Kidney (tissue), 13 donors: ENCODE measurements at regions not wholly inside any gene's neighbourhood (a gene's known extent, or its start where the extent isn't known, plus 50 kb on each side); places are given as distances from the start of the nearest gene placed in this dataset.

Experiments
- DNase-seq, 5 donors: peaks; one replicate each; pipeline ENCODE4 v3.0.0-alpha.2; 2013 to 2020
- FAIRE-seq: peaks from 2 replicates; lab custom pipeline; 2012; peaks lifted over from hg19 to GRCh38; lab: Jason Lieb, UNC
- H3K27ac ChIP-seq, 2 donors: one replicate each; pipeline ENCODE4 v1.7.0; 2013; ENCODE audit warnings: low read depth in 2 of 2, low read length in 2 of 2, inconsistent platforms in 1 of 2
- H3K27me3 ChIP-seq: one replicate; pipeline ENCODE4 v1.7.1; 2013; ENCODE audit warnings: low read length, inconsistent platforms; ENCODE audit not compliant: control insufficient read depth, insufficient read depth
- H3K36me3 ChIP-seq, 3 donors: one replicate each; pipeline versions ENCODE4 v1.7.0 to v1.7.1; 2013; ENCODE audit warnings: low read length in 3 of 3, control low read depth in 1 of 3, inconsistent platforms in 1 of 3; ENCODE audit not compliant: insufficient read depth in 3 of 3, control insufficient read depth in 2 of 3
- H3K4me1 ChIP-seq, 3 donors: one replicate each; pipeline versions ENCODE4 v1.7.0 to v1.7.1; 2013; ENCODE audit warnings: low read length in 3 of 3, inconsistent platforms in 1 of 3, low read depth in 1 of 3; ENCODE audit not compliant: control insufficient read depth in 2 of 3, insufficient read depth in 2 of 3
- H3K4me3 ChIP-seq, 3 donors: one replicate each; pipeline versions ENCODE4 v1.7.0 to v1.8.1; 2013; ENCODE audit warnings: low read length in 3 of 3, control low read depth in 1 of 3, inconsistent platforms in 1 of 3
- H3K9ac ChIP-seq, 3 donors: one replicate each; pipeline versions ENCODE4 v1.7.0 to v1.7.1; 2013; ENCODE audit warnings: low read length in 3 of 3, control low read depth in 1 of 3, inconsistent platforms in 1 of 3
- H3K9me3 ChIP-seq, 3 donors: one replicate each; pipeline versions ENCODE4 v1.7.0 to v1.7.1; 2013; ENCODE audit warnings: low read length in 3 of 3, control low read depth in 1 of 3, inconsistent platforms in 1 of 3; ENCODE audit not compliant: control insufficient read depth in 2 of 3, insufficient read depth in 1 of 3
- intact Hi-C: fragments of 100-400 bp; cut with DNase I; formaldehyde crosslinking; loops from one replicate; pipeline ENCODE4 v1.11.1; 2022
- TF ChIP-seq, protein P1 (sequence below): IDR thresholded peaks from 3 replicates; pipeline ENCODE4 v1.5.1; 2012; ENCODE audit warnings: mild to moderate bottlenecking, moderate library complexity, borderline replicate concordance; ENCODE audit not compliant: insufficient read depth; ENCODE audit errors: extremely low read depth
- donor health status: control.
- donor health status: control.
- donor health status: control.
- donor health status: control.
- donor health status: control.
- donor health status: DM: yes; HTN: yes; CAD: no.
- donor health status: Normal renal cell carcinoma (clear cell type).

DNA sequence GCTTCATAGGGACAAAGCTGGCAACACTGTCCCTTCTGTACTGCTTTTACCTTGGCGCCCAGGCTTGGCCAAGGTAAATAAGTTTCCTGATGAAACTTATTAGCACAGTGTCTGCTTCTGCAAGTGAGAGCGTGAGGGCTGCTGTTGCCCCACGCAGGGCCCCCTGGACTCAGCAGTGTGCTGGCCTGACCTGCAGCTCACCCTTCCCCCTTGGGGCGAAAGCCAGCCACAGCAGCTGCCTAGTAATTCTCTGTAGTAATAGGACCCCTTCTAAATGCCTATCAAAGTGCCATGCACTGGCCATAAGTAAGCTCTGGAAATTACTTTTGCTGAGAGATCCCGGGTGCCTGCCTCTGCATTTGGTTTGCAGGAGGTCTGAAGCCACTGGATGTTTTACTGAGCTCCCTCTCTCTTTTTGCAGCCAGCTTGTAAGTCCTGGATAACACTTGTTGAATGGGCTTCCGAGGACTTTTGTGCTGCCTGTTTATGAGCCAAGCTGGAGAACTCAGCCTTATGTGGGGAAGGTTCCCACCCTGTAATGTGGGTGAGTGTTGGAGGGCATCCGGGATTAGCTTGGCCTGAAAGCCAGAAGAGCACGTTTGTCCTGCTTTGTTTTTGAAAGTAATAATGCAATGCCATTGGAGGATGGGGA is 293.9 kb downstream of the C7orf25 start:
- Histone ChIP-seq H3K27ac (no peak overlapping the region), H3K9ac (no peak overlapping the region), H3K27me3 (no peaks in the 10 kb centered on the region), H3K9me3 (no peaks in the 10 kb centered on the region), H3K4me3 (no peak overlapping the region), H3K4me1 (no peaks in the 10 kb centered on the region), H3K36me3 (no peaks in the 10 kb centered on the region)
- DNase-seq: peak; percentile 55 to 66 (median 57)
- TF ChIP-seq, protein P1, sequence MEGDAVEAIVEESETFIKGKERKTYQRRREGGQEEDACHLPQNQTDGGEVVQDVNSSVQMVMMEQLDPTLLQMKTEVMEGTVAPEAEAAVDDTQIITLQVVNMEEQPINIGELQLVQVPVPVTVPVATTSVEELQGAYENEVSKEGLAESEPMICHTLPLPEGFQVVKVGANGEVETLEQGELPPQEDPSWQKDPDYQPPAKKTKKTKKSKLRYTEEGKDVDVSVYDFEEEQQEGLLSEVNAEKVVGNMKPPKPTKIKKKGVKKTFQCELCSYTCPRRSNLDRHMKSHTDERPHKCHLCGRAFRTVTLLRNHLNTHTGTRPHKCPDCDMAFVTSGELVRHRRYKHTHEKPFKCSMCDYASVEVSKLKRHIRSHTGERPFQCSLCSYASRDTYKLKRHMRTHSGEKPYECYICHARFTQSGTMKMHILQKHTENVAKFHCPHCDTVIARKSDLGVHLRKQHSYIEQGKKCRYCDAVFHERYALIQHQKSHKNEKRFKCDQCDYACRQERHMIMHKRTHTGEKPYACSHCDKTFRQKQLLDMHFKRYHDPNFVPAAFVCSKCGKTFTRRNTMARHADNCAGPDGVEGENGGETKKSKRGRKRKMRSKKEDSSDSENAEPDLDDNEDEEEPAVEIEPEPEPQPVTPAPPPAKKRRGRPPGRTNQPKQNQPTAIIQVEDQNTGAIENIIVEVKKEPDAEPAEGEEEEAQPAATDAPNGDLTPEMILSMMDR: no peak
- FAIRE-seq: no peak
- intact Hi-C loops: no loop called here

GRCh38 chr7:42617071-42617765 is 294.7 kb downstream of the C7orf25 start:
- no peak for FAIRE-seq

DNA sequence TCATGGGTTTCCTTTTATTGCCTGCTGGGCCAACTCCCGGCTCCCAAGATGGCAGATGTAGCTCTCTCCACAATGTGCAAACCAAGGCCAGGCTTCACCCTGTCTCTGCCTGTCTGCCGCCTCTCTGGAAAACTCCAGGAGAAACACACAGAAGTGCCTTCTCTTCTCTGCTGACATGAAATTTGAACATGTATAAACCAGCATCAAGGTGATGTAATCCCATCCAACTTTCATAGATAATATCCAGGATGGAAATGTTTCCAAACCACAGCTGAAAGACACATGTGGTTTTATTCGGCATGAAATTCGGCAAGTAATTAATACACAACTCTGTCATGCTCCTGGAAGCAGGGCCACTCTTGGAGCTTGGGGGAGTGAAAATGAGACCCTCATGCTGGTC is 297.2 kb downstream of the C7orf25 start:
- no peaks in the 10 kb centered on the region for H3K36me3 ChIP-seq
- H3K9me3 ChIP-seq: no peaks in the 10 kb centered on the region
- TF ChIP-seq, protein P1: no peak
- no peak overlapping the region for H3K4me3 ChIP-seq
- H3K27ac ChIP-seq: no peak overlapping the region
- DNase-seq: no peak
- H3K27me3 ChIP-seq: no peaks in the 10 kb centered on the region
- H3K4me1 ChIP-seq: peaks cover 0 to 2% (median 0%) of the 10 kb centered on the region in 3 donors
- intact Hi-C loops: no loop called here
- no peak overlapping the region for H3K9ac ChIP-seq
- FAIRE-seq: no peak

More at GRCh38 chr7:42617071-42617765, 294.7 kb downstream of the C7orf25 start:
- intact Hi-C loops: no loop called here
- Histone ChIP-seq H3K4me1 (no peaks in the 10 kb centered on the region), H3K9me3 (no peaks in the 10 kb centered on the region), H3K27ac (no peak overlapping the region), H3K4me3 (no peak overlapping the region), H3K36me3 (no peaks in the 10 kb centered on the region), H3K27me3 (no peaks in the 10 kb centered on the region), H3K9ac (no peak overlapping the region)
- TF ChIP-seq, protein P1: no peak
- peak in 2 of 5 donors; percentile 25 to 40 for DNase-seq
